ENCODE measurements at regions not wholly inside any gene's neighbourhood (a gene's known extent, or its start where the extent isn't known, plus 50 kb on each side); places are given as distances from the start of the nearest gene placed in this dataset.

DNA sequence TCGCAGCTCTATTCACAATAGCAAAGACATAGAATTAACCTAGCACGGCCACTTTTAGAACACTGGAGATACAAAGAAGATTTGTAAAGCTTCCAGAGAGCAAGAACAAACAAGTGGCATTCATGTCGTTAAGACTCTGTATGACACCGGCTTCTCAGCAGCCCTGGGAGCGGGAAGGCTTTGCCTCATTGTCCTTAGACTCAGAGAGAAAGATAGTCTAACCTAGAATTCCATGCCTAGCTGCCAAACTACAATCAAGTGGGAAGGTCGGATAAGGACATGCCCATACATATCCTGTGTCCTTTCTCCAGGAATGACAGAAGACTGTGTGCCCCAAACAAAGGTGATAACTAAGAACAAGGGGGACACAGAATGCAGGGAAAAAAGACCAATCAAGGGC, 1038.3 kb downstream of the BCL11B start:
- DNase-seq (ENCODE audit: low spot score), result no peak

DNA sequence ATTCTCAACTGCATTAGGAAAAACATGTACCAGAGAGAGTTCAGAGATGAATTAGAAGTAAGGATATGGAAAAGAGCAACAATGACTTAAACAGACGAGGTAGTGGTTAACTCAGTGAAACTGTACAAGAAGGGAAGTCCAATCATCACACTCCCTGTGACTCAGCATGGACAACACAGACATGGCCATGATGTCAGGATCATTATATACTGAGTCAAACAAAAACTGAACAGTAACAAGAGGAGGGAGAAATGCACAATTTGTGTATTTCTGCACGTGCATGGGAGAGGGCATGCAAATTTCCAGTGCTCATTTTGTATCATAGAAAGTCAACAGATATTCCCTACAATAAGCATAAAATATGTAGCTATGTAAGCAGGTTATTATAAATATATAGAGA, 1037.8 kb downstream of the BCL11B start:
- DNase-seq (ENCODE audit: low spot score), result no peak

DNA sequence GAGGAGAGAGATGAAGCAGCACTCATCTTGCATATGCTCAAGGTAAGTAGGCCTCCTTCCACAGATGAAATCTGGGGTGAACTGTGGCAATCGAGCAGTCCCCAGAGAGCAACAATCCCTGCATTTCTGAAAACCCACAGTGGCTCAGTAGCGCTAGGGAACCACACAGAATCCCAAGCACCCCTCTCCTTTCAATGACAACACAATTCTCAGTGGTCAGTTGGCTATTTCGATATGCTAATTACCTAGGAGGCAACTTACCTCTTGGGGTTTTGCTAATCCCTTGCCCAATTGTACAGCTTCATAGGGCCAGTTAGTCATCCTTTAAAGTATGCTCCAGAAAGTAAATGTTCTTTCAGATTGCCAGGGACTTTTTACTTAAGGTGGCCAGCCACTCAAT, 1035.7 kb downstream of the BCL11B start:
- no peak for DNase-seq (ENCODE audit: low spot score)

DNA sequence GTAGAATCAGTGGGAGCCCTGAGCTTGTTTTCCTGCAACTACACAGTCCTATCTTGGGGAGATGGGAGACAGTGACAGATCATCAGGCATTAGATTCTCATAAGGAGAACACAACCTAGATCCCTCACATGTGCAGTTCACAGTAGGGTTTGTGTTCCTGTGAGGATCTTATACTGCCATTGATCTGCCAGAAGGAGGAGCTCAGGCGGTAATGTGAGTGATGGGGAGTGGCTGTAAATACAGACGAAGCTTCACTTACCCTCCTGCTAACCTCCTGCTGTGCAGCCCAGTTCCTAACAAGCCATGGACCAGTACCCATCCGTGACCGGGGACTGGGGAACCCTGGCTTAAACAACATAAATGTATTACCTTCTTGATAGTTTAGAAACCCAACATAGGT, 1034.1 kb downstream of the BCL11B start:
- no peak for DNase-seq (ENCODE audit: low spot score)

DNA sequence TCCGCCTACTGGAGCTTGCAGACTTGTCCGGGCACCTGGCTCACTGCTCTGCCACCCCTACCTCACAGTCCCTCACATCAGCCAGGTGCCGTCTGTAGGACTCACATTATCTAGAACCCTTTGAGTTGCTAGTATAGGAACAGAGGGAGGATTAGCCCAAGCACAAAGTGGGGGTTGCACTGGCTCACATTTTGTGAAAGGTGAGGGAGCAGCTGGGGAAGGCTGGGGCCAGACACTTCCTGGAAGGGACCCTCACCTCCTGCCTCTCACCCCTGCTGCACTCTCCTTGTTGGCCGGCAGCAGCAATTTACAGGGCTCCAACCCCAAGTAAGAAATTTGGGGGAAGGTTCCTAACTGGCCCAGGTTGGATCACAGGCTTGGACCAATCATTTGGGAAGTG, 1031.6 kb downstream of the BCL11B start:
- DNase-seq (ENCODE audit: low spot score), result no peak

DNA sequence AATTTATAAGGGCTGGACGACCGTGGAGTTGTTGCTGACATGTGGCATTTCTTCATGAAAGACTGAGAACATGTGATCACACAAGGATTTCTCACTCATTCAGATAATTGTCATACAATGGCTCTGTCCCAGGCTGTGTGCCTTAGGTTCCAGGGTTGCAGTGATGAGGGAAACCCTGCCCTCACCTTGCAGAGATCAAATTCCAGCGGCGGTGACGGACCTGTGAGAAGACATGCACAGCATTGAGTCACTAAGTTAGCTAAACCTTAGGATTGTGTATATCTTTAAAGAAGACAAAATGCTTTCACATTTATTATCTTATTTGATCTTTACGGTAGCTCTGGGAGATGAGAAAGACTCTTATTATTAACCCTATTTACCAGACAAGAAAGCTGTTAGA, 1029.1 kb downstream of the BCL11B start:
- no peak for DNase-seq (ENCODE audit: low spot score)

DNA sequence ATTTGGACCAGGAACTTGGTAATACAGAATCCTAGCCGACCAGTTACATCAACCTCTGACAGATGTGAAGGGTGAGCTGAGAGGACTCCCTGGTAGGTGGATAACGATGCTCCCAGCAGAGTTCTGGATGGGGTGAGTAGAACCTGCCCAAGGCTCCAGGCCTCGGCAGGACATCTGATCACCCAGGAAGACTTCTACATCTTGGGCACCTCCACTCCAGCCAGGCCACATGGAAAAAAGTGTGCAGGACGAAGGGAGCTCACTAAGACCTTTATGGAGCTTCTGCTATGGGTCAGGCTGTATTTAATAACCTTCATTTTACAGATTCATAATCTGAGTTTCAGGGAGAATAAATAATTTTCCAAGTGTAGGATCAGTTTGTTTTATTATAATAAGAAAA, 1028.7 kb downstream of the BCL11B start:
- DNase-seq (ENCODE audit: low spot score), result no peak

DNA sequence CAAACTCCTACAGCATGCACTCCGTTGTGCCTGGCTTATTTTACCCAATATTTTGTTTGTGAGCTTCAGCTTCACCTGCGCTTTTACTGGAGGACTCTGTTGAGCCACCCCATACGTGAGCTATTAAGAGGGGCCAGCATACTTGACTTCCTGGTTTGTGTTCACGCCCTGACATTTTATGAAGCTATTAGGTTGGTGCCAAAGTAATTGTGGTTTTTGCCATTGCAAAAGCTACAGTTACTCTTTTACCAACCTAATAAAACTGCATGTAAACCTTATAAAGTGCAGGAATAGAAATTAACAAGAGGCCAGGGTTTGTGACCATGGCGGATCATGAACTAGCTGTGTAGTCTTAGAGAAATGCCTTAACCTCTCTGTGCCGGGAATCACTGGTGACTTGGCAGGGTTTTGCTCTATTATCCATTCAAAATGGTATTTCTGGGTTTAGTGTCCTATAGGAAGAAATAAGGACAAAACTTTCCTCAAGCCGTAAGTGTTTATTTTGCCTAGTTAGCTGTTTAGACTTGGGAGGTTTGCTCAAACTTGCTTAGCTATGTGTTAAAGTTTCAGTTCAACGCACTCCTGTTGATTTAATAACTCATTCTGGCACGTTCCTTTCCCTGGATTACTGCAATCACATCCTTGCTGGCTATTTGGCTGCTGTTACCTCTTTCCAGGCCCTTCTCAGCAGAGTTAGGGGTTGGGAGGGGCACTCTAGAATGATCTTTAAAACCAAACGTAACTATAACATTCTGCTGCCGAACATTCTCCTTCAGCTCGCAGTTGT, 1027.6 kb downstream of the BCL11B start:
- no peak for DNase-seq (ENCODE audit: low spot score)

DNA sequence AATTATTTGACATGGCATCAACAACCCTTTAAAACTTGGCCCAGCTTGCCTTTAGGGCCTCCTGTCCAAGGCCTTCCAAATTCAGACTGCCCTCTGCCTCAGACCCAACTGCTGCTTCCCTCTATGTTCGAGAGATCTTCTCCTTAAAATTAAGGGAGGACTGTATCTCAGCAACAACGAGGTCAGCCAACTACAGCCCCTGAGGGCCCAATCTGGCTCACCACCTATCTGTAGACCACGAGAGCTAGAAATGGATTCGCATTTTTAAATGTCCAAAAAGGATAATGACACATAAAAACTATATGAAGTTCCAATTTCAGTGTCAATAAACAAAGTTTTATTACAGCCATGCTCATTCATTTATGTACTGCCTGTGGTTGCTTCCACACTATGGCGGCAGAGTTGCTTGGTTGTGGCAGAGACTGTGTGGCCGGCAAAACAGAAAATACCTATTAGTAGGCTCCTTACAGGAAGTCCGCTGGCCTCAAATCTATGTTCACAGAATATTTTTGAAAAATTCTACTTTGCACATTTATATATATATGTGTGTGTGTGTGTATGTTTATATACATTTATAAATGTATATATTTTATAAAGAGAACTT, 1026.9 kb downstream of the BCL11B start:
- DNase-seq (ENCODE audit: low spot score), result no peak

DNA sequence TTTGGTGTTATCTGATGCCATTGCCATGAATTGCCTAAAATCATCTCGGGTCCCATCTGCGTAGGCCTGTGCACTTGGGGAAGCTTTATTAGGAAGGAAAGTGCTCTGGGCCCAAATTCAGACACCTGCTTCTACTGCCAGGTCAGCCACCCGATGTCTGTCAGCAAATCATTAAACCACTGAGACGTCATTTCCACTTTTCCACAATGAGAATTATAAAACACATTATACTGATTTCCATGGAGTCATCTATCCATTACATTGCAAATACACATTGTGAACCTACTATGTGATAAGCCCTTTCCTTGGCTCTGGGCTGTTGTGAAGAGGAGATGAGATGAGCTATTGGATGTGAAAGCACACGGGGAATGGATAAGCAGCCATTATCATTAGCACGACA, 1022.9 kb downstream of the BCL11B start:
- no peak for DNase-seq (ENCODE audit: low spot score)

DNA sequence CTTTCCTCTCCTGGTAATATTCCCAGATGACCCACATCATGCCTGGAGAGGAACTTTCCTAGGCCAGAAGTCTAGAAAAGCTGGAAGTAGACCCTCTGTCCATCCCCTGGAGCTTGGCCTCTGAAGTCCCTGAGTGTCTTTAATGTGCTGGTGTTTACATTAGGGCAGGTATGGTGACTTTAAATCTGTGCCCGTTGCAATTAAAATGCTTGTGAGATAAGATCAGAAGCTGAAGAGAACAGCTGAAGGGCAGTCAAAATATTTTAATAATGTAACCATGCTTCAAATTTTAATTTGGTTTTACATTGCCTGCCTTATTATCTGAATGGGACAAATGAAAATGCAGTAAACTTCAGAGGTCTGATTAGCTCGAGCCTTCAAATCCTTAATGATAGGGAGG, 1022.5 kb downstream of the BCL11B start:
- no peak for DNase-seq (ENCODE audit: low spot score)

DNA sequence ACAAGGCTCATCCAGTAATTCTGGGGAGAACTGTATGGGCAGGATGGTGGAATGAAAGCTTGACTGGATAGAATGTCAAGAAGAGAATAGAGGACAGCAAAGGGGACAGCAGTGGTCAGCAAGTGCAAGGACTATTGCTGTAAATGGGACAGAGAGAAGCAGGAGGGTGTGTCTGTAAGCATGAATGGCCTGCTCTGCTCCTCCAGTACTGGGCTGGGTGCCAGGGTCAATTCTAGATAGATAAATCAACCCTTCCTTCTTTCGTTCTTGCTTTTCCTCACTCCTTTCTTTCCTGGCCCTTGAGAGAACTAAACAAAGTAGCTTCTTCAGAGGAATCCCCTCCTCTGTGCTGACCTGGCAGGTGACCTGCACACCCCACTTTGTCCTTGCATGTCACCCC, 1019.2 kb downstream of the BCL11B start:
- DNase-seq (ENCODE audit: low spot score), result no peak

DNA sequence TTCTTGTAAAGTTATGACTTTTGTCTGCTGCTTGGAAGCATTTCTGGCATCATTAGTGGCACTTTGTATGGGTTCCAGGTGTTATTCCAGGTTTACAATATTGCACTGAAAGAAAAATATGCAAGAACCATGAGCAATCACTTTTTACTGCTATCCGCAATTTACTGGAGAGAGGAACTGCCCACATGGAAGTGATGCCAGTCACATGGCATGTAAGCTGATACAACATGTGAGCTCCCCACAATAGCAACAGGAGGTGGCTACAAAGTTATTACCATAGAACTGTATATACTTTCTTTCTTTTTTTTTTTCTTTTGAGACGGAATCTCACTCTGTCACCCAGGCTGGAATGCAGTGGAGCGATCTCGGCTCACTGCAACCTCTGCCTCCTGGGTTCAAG, 1012.1 kb downstream of the BCL11B start:
- DNase-seq (ENCODE audit: low spot score), result no peak

DNA sequence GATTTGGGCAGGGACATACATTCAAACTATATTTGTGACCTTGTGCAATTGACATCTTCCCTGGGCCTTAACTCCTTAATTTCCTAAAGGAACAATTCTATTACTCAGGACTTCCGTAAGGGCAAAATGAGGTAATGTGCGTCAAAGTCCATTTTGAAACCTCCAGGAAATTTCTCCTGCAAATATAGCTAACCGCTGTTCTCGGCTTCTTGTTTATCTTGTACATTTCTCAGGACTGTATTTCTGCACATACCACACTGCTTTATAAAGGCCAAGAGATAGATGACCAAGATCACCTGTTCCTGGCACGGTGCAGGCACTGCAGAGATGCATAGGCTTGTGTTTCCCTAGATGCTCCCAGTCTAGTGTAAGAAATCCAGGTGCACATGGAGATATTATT, 1009.4 kb downstream of the BCL11B start:
- no peak for DNase-seq (ENCODE audit: low spot score)

DNA sequence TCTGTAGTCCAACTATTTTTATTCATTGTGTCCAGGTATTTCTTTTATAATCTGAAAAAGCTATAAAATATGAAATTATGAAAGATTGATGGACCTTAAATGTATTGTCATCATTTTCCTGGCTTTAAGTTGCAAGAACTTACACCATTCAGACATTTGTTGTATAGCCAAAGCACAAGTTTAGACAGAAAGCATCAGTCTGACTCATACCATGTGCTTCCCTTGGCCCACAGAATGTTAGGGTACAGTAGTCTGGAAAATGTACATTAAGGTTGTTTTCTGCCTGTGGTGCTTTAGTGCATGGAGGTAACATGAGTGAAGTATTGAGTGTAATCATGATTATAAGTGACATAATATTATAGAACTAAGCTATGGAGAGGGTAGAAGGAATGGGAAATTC, 1002.5 kb downstream of the BCL11B start:
- no peak for DNase-seq (ENCODE audit: low spot score)

DNA sequence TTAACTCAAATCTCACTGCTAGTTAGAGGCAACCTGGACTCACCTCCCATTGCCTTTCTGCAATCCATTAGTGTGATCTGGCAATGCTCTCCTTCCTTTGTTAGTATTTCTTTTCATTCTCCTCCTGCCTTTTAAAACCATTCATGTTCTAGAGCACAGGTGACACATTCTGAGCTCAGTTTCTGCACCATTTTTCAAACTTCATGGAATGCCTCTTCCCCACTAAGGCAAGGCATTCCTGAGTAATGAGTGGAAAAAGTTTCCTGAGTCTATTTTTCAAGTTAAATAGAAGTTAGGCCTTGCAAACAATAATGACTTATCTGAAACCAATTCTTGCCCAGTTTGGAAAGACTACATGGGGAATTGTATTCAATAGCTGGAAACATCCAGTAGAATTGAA, 1001.8 kb downstream of the BCL11B start:
- no peak for DNase-seq (ENCODE audit: low spot score)

DNA sequence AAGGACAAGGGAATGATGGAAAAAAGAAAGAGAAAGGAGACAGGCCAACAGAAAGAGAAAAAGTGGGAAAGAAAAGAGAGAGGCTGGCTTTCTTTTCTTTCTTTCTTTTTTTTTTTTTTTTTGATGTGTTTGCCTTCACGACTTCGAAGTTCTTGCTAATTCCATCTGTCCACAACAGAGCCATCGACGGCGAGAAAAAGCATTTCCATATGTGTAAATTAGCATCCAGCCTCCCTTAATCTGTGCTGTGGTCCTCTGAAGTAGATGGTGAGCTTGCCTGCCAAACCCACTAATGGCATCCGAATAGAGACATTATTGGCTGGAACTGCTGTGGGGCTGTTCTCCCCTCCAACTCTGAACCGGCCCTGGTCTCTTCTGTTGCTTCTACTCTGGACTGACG, 997.4 kb downstream of the BCL11B start:
- no peak for DNase-seq (ENCODE audit: low spot score)

DNA sequence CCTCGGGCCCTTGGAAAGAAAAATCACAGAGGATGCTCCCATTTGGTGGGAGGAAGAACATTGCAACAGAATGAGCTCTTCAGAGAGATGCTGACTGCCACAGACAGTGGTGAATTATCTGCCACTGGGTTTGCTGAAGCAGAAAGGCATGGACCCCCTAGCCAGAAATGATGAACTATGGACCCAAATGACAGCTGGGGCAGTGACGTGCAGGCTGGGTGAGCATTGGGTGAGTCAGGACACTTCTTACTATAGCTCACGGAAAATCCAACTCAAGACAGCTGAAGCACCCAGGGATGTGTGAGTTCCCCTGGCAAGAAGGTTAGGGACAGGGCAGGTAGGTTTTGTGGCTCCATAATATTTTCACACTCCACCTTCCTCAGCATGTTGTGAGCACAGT, 993.2 kb downstream of the BCL11B start:
- DNase-seq (ENCODE audit: low spot score), result no peak

DNA sequence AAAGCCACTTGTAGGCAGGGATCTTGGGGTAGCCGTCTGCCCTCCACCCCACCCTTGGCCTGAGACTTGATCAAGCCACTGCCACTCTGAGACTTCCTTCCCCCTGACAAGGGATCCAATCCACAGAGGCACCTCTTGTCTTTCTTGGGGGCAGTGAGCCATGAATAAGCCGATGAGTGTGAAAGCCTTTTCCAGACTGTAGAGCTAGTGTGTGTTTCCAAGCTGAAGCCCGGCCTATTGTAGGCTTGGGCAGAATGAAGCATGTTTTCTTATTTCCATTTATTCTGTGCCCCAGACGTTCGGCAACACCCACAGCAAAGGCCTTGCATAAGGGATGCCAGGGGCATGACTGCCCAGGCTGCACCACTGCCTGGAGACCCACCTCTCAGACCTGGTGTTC, 991.6 kb downstream of the BCL11B start:
- DNase-seq (ENCODE audit: low spot score), result no peak

DNA sequence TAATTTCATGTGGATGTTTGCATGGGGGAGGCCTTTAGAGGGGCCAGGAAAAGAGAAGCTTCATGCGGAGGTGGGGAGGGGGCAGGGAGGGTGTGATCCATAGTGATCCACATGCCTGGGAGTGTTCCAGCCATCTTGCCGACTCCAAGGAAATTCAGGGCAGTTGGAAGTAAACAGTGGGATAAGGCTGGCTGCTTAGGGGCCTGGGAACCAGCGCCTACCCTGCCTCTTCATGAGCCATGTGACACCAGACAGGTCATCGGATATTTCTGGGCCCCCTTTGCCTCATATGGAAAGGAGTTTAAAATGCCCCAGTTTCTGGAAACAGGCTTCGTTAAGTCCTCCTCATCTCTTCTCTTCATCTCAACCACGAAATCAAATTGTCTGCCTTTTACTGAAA, 983.2 kb downstream of the BCL11B start:
- DNase-seq (ENCODE audit: low spot score), result no peak

DNA sequence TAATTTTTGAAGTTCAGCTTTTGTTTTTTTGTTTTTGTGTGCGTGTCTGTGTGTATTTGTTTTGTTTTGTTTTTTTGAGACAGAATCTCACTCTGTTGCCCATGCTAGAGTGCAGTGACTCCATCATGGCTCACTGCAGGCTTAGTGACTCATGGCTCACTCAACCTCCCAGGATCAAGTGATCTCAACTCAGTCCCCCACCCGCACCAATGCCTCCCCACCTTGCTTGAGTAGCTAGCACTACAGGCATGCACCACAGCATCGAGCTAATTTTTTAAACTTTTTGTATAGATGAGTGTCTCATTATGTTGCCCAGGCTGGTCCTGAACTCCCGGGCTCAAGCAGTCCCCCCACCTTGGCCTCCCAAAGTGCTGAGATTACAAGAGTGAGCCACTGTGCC, 981.4 kb downstream of the BCL11B start:
- DNase-seq (ENCODE audit: low spot score), result no peak

DNA sequence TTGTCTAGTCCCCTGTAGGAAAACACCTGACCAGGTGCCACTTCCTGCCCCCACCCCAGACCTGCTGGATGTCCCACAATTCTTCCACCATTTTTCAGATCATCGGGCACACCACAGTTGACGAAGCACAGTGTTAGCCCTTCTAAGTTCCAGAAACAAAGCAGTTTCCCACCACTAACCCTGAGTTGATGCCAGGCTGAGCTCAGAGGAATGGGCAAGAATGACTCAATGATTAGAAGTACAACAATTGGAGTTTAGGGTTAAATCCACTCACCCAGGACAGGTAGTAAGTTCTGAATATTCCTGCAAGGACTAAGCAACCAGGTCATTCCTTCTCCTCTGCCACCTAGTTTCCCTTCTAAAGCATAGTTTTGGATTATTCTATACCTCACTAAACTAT, 979.8 kb downstream of the BCL11B start:
- no peak for DNase-seq (ENCODE audit: low spot score)

DNA sequence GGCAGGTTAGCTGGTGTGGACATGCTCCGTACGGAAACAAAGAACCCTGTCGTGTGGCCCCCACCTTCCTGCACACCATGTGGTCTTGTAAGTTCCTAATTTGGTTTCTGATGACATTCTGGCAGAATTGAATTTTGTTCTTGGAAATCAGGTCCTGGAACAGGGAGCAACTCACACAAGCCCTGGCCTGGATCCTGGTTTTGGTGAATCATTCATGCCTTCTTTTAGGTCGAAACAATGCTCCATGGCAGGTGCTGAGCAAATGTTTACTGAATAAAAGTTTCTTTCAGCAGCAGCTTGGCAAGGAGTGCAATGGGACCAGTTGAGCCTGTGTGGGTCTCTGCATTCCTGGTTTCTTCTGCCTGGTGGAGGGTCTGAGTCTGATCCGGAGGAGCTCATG, 978.4 kb downstream of the BCL11B start:
- peak; percentile 59 for DNase-seq (ENCODE audit: low spot score)

DNA sequence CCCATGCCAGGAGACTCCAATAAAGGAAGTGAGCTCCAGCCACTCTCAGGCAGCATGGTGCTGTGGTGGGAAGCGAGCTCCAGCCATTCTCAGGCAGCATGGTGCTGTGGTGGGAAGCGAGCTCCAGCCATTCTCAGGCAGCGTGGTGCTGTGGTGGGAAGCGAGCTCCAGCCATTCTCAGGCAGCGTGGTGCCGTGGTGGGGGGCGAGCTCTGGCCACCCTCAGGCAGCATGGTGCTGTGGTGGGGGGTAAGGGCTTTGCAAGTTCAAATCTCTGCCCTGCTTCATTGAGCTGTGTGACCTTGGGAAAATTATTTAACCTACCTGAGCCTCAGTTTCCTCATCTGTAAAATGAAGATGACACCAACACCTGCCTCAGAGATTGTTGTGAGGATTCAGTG, 975.1 kb downstream of the BCL11B start:
- DNase-seq (ENCODE audit: low spot score), result no peak
